ENCODE measurements at regions not wholly inside any gene's neighbourhood (a gene's known extent, or its start where the extent isn't known, plus 50 kb on each side); places are given as distances from the start of the nearest gene placed in this dataset.

DNA sequence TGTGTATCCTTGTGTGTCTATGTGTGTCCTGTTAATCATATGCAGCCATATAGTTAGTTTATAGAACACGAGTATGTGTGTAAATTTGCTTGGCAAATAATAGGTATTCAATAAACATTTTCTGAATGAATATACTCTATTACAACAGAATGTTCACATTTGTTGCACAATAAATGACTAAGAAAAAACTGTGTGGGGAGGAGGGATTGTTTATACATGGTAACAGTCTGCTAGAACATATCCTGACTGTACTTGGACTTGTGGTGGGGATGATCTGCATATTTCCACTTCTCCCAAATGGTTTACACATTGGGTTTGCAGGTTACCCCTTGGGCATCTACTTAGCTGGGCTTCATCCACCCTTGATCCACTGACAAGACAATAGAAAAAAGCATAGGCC lies 194.6 kb downstream of the INSC start:
- H3K36me3 ChIP-seq (replicated peaks in 1 of 2; ENCODE audit: control insufficient read depth in 1 of 2, insufficient read depth in 2 of 2, low read length in 2 of 2): no peaks in the 10 kb centered on the region
- intact Hi-C loops (cut with micrococcal nuclease; ENCODE audit: unreplicated experiment) (no loop called here), in situ Hi-C loops (cut with HindIII; ENCODE audit: extremely low pct_ligation_motif_present, low pct_unique_long_range_greater_than_20kb) (no loop called here)
- 3% methylated on average over 1 of the region's 1 CpG for WGBS (ENCODE audit: low lambda C conversion rate)
- ChIA-PET CTCF (ENCODE audit: low intra/inter-chr PET ratio, low total read pairs) (no interaction called here), POLR2A (no interaction called here)
- H3K4me3 ChIP-seq (replicated peaks in 1 of 3; ENCODE audit: insufficient read depth in 1 of 3, low read depth in 2 of 3, low read length in 3 of 3): no peak overlapping the region
- DNase-seq (ENCODE audit: low spot score) (no peak), ATAC-seq (no peak), FAIRE-seq (no peak)
- H3K79me2 ChIP-seq (ENCODE audit: insufficient read depth, low read length): no peaks in the 10 kb centered on the region
- no peak overlapping the region for H3K9ac ChIP-seq (ENCODE audit: insufficient read depth, low read depth, low read length)
- no peak overlapping the region for H2AFZ ChIP-seq (ENCODE audit: low read length)
- H3K27ac ChIP-seq (ENCODE audit: extremely low read length, insufficient read depth, low read length): no peak overlapping the region
- no peaks in the 10 kb centered on the region for H3K9me3 ChIP-seq (ENCODE audit: low read length)
- H3K4me1 ChIP-seq (ENCODE audit: insufficient read depth, low read length): no peaks in the 10 kb centered on the region
- no peaks in the 10 kb centered on the region for H4K20me1 ChIP-seq (ENCODE audit: insufficient read depth, low read length)
- no peak overlapping the region for H3K4me2 ChIP-seq (ENCODE audit: low read depth, low read length)
- TF ChIP-seq ZNF891 (CRISPR knock-in tag; IDR thresholded peaks at IDR 0.05): no peak
- TF ChIP-seq ZNF510 (CRISPR knock-in tag; IDR thresholded peaks at IDR 0.05; ENCODE audit: low read depth): no peak
- TF ChIP-seq ZNF530 (CRISPR knock-in tag; IDR thresholded peaks at IDR 0.05; ENCODE audit: low read depth): no peak
- no peak for TF ChIP-seq ZMYM4 (CRISPR knock-in tag; IDR thresholded peaks at IDR 0.05)
- TF ChIP-seq, protein P1, sequence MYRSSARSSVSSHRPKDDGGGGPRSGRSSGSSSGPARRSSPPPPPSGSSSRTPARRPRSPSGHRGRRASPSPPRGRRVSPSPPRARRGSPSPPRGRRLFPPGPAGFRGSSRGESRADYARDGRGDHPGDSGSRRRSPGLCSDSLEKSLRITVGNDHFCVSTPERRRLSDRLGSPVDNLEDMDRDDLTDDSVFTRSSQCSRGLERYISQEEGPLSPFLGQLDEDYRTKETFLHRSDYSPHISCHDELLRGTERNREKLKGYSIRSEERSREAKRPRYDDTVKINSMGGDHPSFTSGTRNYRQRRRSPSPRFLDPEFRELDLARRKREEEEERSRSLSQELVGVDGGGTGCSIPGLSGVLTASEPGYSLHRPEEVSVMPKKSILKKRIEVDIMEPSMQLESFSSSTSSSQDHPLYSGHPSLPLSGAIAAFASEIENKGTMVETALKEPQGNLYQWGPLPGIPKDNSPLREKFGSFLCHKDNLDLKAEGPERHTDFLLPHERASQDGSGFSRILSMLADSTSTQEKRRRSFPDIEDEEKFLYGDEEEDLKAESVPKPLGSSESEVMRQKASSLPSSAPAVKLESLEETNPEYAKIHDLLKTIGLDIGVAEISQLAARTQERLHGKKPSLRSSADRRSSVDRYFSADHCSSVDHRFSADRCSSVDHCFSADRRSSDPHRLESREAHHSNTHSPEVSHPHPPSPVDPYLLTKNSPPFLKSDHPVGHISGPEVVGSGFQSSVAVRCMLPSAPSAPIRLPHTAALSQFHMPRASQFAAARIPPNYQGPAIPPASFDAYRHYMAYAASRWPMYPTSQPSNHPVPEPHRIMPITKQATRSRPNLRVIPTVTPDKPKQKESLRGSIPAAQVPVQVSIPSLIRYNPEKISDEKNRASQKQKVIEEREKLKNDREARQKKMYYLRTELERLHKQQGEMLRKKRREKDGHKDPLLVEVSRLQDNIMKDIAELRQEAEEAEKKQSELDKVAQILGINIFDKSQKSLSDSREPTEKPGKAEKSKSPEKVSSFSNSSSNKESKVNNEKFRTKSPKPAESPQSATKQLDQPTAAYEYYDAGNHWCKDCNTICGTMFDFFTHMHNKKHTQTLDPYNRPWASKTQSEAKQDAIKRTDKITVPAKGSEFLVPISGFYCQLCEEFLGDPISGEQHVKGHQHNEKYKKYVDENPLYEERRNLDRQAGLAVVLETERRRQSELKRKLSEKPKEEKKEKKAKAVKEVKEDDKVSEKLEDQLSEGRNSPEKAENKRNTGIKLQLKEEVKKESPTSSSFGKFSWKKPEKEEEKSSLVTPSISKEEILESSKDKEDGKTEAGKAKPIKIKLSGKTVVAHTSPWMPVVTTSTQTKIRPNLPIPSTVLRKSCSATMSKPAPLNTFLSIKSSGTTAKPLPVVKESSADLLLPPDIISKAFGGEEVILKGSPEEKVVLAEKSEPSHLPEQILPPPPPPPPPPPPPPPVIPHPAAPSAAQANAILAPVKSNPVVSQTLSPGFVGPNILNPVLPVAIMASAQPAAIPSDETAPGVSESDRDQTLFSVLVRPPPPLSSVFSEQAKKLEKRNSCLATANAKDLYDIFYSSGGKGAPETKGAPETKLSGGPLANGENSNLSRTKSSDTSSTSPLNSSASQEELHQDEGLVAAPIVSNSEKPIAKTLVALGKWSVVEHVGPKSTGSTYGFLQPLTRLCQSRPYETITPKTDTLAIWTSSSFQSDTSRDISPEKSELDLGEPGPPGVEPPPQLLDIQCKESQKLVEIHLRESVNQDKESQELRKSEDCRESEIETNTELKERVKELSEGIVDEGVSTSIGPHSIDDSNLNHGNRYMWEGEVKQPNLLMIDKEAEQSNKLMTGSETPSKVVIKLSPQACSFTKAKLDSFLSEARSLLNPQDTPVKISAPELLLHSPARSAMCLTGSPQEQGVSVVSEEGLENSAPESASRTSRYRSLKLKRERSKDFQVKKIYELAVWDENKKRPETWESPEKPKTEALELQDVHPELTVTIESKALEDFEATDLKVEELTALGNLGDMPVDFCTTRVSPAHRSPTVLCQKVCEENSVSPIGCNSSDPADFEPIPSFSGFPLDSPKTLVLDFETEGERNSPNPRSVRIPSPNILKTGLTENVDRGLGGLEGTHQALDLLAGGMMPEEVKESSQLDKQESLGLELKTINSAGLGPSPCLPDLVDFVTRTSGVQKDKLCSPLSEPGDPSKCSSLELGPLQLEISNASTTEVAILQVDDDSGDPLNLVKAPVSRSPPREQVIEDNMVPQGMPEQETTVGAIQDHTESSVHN (CRISPR knock-in tag; IDR thresholded peaks at IDR 0.05): no peak
- no peak for TF ChIP-seq ZNF589 (CRISPR knock-in tag; conservative IDR thresholded peaks at IDR 0.05)
- TF ChIP-seq, protein P2, sequence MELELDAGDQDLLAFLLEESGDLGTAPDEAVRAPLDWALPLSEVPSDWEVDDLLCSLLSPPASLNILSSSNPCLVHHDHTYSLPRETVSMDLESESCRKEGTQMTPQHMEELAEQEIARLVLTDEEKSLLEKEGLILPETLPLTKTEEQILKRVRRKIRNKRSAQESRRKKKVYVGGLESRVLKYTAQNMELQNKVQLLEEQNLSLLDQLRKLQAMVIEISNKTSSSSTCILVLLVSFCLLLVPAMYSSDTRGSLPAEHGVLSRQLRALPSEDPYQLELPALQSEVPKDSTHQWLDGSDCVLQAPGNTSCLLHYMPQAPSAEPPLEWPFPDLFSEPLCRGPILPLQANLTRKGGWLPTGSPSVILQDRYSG (CRISPR knock-in tag; IDR thresholded peaks at IDR 0.05): no peak
- TF ChIP-seq ZNF703 (CRISPR knock-in tag; IDR thresholded peaks at IDR 0.05; ENCODE audit: borderline replicate concordance): no peak
- TF ChIP-seq POLR2G (IDR thresholded peaks at IDR 0.05; ENCODE audit: low read depth, low read length): no peak
- no peak for TF ChIP-seq SMYD3 (CRISPR knock-in tag; IDR thresholded peaks at IDR 0.05)
- TF ChIP-seq EEA1 (CRISPR knock-in tag; IDR thresholded peaks at IDR 0.05; ENCODE audit: borderline replicate concordance): no peak
- no peak for TF ChIP-seq ZNF329 (CRISPR knock-in tag; IDR thresholded peaks at IDR 0.05; ENCODE audit: low read depth)
- TF ChIP-seq FOXA3 (CRISPR knock-in tag; IDR thresholded peaks at IDR 0.05): no peak
- no peak for TF ChIP-seq ZNF282 (IDR thresholded peaks at IDR 0.05; ENCODE audit: partially characterized antibody)
- no peak for TF ChIP-seq SIX4 (CRISPR knock-in tag; IDR thresholded peaks at IDR 0.05)
- no TSS peak for BruUV-seq (replicated peaks)
- H3K27me3 ChIP-seq (ENCODE audit: control insufficient read depth in 1 of 2, insufficient read depth in 2 of 2, low read length in 2 of 2): no peaks in the 10 kb centered on the region
